K562 (cell line): ENCODE measurements at regions not wholly inside any gene's neighbourhood (a gene's known extent, or its start where the extent isn't known, plus 50 kb on each side); places are given as distances from the start of the nearest gene placed in this dataset.

Experiments
- BRF1 ChIP-seq: IDR thresholded peaks from 3 replicates; pipeline ENCODE4 v1.6.1; 2011; ENCODE audit warnings: borderline replicate concordance, mild to moderate bottlenecking; ENCODE audit not compliant: insufficient read length; ENCODE audit errors: extremely low read depth
- ELK3 ChIP-seq: fragments of 450-650 bp; formaldehyde crosslinking; IDR thresholded peaks from 2 replicates; pipeline ENCODE4 v1.4.0; 2020; ENCODE audit warnings: mild to moderate bottlenecking
- IRF2 ChIP-seq: sonication (generic); formaldehyde crosslinking; IDR thresholded peaks from 2 replicates; pipeline ENCODE4 v1.8.1; 2022; ENCODE audit warnings: mild to moderate bottlenecking, missing genetic modification reagents
- PHB2 ChIP-seq: fragments of 450-650 bp; IDR thresholded peaks from 2 replicates; pipeline ENCODE4 v1.6.1; 2017; ENCODE audit warnings: low read depth
- ZBTB40 ChIP-seq, 2 experiments: fragments of 450-650 bp in 1 of 2; sonication (generic) in 1 of 2; formaldehyde crosslinking in 1 of 2; IDR thresholded peaks; 2 replicates each; pipeline versions ENCODE4 v1.7.1 to v1.9.0; 2016 to 2022; ENCODE audit warnings: inconsistent platforms in 1 of 2, mild to moderate bottlenecking in 1 of 2, missing genetic modification reagents in 1 of 2
- ZFX ChIP-seq: sonication (generic); formaldehyde crosslinking; IDR thresholded peaks from 2 replicates; pipeline ENCODE4 v1.8.0; 2022; ENCODE audit warnings: mild to moderate bottlenecking, missing genetic modification reagents, moderate library complexity
- ZNF165 ChIP-seq: fragments of 250-450 bp; sonication (Bioruptor Pico); IDR thresholded peaks from 2 replicates; pipeline ENCODE4 v1.4.0; 2020; ENCODE audit warnings: borderline replicate concordance
- ZNF263 ChIP-seq: sonication (generic); formaldehyde crosslinking; IDR thresholded peaks from 2 replicates; pipeline ENCODE4 v1.8.0; 2022; ENCODE audit warnings: mild to moderate bottlenecking, missing genetic modification reagents, borderline replicate concordance
- ZNF384 ChIP-seq: IDR thresholded peaks from 2 replicates; pipeline ENCODE4 v1.6.1; 2012; ENCODE audit warnings: low read depth, low read length, improper control_type of control experiment
- TF ChIP-seq, protein P1 (sequence below): sonication (generic); formaldehyde crosslinking; IDR thresholded peaks from 2 replicates; pipeline ENCODE4 v1.8.1; 2023; ENCODE audit warnings: mild to moderate bottlenecking, missing genetic modification reagents
- TF ChIP-seq, protein P2 (sequence below): sonication (generic); formaldehyde crosslinking; IDR thresholded peaks from 2 replicates; pipeline ENCODE4 v1.8.0; 2022; ENCODE audit warnings: missing genetic modification reagents, mild to moderate bottlenecking, moderate library complexity, borderline replicate concordance
- TF ChIP-seq, protein P3 (sequence below): fragments of 450-650 bp; formaldehyde crosslinking; conservative IDR thresholded peaks from 2 replicates; pipeline ENCODE4 v1.4.0; 2022; ENCODE audit warnings: mild to moderate bottlenecking, missing genetic modification characterization

- TF ChIP-seq ELK3 (CRISPR knock-in tag), result no peak
- no peak for TF ChIP-seq ZBTB40 (IDR thresholded peaks at IDR 0.05)
- TF ChIP-seq ZBTB40 (CRISPR knock-in tag; IDR thresholded peaks at IDR 0.05), result peak; percentile 28; the same call in 1 of the 2 replicates
- peak; percentile 80; the same call in 1 of the 2 replicates for TF ChIP-seq IRF2 (CRISPR knock-in tag)
- TF ChIP-seq, protein P1, sequence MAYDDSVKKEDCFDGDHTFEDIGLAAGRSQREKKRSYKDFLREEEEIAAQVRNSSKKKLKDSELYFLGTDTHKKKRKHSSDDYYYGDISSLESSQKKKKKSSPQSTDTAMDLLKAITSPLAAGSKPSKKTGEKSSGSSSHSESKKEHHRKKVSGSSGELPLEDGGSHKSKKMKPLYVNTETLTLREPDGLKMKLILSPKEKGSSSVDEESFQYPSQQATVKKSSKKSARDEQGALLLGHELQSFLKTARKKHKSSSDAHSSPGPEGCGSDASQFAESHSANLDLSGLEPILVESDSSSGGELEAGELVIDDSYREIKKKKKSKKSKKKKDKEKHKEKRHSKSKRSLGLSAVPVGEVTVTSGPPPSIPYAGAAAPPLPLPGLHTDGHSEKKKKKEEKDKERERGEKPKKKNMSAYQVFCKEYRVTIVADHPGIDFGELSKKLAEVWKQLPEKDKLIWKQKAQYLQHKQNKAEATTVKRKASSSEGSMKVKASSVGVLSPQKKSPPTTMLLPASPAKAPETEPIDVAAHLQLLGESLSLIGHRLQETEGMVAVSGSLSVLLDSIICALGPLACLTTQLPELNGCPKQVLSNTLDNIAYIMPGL, result no peak
- TF ChIP-seq, protein P2, sequence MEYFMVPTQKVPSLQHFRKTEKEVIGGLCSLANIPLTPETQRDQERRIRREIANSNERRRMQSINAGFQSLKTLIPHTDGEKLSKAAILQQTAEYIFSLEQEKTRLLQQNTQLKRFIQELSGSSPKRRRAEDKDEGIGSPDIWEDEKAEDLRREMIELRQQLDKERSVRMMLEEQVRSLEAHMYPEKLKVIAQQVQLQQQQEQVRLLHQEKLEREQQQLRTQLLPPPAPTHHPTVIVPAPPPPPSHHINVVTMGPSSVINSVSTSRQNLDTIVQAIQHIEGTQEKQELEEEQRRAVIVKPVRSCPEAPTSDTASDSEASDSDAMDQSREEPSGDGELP (CRISPR knock-in tag), result 0 out of 2 replicates have a peak, but pooled peaks have one; percentile 31
- TF ChIP-seq PHB2, result no peak
- no peak for TF ChIP-seq ZNF165 (CRISPR knock-in tag)
- TF ChIP-seq ZFX (CRISPR knock-in tag), result no peak
- no peak for TF ChIP-seq ZNF263 (CRISPR knock-in tag)
- TF ChIP-seq BRF1, result no peak
- TF ChIP-seq, protein P3, sequence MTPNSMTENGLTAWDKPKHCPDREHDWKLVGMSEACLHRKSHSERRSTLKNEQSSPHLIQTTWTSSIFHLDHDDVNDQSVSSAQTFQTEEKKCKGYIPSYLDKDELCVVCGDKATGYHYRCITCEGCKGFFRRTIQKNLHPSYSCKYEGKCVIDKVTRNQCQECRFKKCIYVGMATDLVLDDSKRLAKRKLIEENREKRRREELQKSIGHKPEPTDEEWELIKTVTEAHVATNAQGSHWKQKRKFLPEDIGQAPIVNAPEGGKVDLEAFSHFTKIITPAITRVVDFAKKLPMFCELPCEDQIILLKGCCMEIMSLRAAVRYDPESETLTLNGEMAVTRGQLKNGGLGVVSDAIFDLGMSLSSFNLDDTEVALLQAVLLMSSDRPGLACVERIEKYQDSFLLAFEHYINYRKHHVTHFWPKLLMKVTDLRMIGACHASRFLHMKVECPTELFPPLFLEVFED (CRISPR knock-in tag), result no peak
- no peak for TF ChIP-seq ZNF384
These were observed 114.7 kb upstream of the IGLL5 start (continued) for GRCh38 chr22:22772883-22773282.
